Cerebellar cortex (tissue), 1 donor: ENCODE measurements at regions not wholly inside any gene's neighbourhood (a gene's known extent, or its start where the extent isn't known, plus 50 kb on each side); places are given as distances from the start of the nearest gene placed in this dataset.
"Not testable (repeated sequence)": the region's sequence is repeated elsewhere in the genome, so short reads cannot be mapped to it uniquely, and the experiment has no call there.

Experiments
- DNase-seq: peaks from one replicate; pipeline ENCODE4 v3.0.0-alpha.2; 2015; ENCODE audit warnings: low spot score

GRCh38 chr1:184888505-184888904 lies 85.8 kb downstream of the NIBAN1 start:
- no peak for DNase-seq

DNA sequence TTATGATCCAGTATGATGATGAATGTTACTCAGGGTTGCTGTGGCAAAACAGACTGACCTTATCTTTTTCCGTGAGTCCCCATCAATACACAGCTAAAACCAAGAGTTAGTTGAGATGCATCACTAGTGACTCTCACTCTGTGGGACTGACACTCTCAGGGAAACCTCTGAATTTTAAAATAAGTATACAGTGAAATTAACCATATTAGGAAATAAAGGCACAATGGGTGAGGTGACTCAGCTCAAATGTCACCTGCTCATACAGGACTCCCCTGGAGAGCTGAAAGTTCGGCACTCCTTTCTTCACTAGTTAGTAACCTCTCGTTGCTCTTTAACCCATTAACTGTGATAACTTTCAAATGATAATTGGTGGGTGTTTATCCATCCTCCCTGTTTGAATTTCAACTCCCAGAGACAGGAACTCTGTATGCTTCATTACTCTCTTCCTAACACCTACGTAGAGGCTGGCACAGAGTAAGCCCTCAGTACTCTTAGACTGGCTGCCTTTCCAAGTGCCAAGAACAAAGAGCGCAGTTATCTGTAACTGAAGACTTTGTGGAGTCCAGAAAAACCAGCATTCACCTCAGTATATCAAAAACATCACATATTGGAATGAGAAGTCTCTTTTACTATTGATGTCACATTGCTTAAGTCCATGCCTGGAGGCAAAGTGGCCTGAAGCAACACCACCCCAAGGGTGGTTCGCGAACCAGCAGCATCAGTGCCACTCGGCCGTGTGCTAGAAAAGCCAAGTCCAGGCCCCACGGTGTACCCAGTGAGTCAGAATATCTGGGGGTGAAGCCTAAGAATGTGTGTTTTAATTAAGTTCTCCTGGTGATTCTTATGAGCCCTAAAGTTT lies 91.1 kb downstream of the NIBAN1 start:
- DNase-seq = no peak

- no peak for DNase-seq
Measured at GRCh38 chr1:184881941-184882913, 92.1 kb downstream of the NIBAN1 start.

- no peak for DNase-seq
Measured at GRCh38 chr1:184879876-184880557, 94.3 kb downstream of the NIBAN1 start.

- DNase-seq = no peak
Measured at GRCh38 chr1:184878602-184879001, 95.7 kb downstream of the NIBAN1 start.

- no peak for DNase-seq
Measured at GRCh38 chr1:184878002-184878401, 96.3 kb downstream of the NIBAN1 start.

GRCh38 chr1:184876015-184876414 lies 98.3 kb downstream of the NIBAN1 start:
- not testable (repeated sequence) for DNase-seq

DNA sequence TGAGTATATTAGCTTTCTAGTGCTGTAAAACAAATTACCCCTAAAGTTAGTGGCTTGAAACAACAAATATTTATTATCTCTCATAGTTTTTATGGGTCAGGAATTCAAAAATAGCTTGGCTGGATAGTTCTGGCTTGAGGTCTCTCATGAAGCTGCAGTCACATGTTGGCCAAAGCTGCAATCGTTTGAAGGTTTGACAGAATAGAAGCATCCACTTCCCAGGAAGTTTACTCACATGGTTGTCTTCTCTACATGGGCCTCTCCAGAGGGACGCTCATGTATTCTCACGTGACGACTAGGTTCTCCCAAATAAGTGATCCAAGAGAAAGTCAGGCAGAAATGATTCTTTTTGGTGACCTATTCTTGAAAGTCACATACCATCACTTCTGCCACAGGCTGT lies 99.1 kb downstream of the NIBAN1 start:
- no peak for DNase-seq

DNA sequence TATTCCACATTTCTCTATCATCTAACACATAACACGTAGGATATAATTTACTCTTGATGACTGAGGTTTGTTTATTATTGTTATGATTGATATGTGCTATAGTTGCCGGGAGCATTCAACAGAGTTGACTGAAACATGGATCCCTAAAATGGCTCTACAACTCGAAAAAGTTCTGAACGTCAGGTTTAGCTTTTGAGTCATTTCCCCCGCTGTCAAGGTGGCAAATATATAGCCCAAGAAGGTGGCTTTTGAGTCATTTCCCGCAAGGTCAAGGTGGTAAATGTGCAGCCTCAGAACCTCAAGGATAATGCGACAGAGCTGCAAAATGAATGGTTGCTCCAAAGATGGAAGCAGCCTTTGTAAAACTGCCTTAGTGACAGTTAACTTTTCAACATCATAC lies 104.0 kb downstream of the NIBAN1 start:
- no peak for DNase-seq

GRCh38 chr1:184867866-184868689 lies 106.2 kb downstream of the NIBAN1 start:
- no peak for DNase-seq

DNA sequence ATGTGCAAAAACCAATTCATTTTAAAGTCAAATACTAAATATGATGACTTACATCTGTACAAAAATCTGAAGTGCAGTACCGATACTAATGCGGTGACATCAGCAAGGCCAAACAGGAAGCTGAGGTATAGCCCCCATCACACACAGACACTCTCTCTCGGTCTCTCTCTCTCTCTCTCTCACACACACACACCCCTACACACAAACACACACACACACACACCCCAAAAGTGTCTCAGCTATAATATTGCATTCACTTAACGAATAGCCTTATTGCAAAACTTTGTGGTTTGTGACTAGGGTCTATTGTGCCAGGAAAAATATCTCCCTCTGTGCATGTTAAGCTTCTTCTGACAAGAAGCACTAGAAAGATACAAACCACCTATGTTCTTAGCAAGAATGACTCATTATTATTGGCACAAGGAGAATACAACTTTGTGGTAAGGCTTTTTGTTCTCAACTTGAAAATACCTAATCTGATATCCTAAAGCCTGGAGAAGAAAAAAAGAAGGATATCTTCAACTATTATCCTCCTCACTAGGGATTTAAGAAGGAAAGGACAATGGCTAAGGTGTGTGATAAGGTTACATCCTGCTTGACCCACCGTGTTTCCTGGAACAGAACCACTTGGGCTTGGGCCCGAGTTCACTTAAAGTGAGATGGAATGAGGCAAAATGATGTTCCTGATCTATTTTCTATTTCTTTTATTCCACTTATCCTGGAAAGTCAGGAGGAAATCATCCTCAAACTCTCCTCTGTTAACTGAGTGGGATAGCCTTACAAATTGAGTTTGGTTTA lies 107.1 kb downstream of the NIBAN1 start:
- DNase-seq = no peak

DNA sequence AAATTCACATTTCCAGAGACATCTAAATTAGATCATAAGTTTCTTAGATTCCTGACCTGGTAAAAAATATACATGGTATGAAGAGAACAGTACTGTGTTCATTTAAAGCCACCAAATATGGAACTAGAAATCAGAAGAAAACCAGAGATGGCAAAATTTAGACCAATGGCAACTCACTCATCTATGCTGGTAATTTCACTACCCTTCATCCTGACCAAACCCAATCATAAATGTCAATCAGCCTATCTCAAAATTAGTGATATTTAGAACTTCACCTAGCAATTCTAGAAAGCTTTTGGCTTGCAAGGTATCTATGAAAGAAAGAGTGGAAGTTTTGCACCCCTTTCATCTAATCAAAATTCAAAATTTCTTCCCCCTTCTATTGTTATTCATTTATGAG lies 107.7 kb downstream of the NIBAN1 start:
- no peak for DNase-seq

GRCh38 chr1:184865831-184866230 lies 108.5 kb downstream of the NIBAN1 start:
- no peak for DNase-seq

DNA sequence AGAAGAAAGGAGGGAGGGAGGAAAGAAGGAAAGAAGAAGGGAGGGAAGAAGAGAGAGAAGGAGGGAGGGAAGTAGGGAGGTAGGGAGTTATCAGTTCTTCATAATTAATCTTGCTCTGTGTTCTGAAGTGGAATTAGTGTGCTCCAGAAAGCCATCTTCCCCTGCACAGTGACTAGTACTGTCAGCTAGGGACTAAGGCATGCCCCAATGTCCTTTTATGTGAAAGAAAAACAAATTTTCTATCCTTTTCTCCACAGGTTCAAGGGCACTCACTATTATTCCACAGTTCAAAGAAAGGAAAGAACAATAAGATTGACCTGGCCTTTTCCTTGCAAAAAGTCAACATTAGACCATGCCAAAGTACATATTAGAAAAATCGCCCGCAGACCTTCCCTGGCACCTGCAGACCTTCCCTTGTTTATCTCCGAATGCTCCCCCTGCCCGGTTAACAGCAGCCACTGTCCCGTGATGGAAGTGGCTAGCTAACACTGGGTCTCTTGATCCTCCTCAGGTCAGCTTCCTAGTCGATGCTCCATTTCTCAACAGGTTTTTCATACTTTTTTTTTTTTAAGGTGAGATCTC lies 107.2 kb upstream of the EDEM3 start:
- no peak for DNase-seq

DNA sequence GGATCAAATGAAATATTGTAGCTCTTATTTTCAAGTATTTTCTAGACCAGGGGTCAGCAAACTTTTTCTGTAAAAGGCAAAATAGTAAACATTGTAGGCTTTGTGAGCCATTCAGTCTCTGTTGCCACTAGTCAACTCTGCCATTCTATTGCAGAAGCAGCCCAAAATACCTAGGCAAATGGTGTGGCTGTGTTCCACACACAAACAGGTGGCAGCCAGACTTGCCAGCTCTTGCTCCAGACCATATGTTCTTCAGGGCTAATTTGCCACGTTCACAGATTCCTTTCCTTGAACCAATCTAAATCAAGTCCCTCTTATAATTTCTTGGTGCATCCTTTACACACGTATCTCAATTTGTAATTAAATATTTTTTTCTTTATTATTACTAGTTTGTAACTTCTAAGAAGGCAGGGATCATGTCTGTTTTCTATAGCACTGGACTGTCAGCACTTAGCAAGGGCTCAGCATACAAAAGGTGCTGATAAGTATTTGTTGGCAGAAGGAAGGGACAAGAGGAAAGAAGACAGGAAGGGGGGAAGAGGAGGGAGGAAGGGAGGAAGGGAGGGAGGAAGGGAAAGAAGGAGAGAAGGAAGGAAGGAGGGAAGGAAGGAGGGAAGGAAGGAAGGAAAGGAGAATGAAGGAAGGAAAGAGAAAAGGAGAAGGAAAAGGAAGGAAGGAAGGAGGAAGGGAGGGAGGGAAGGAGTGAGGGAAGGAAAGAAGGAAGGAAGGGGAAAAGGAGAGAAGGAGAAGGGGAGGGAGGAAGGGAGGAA lies 106.5 kb upstream of the EDEM3 start:
- peak; percentile 96 for DNase-seq

GRCh38 chr1:184860535-184860934 lies 105.9 kb upstream of the EDEM3 start:
- DNase-seq = no peak

DNA sequence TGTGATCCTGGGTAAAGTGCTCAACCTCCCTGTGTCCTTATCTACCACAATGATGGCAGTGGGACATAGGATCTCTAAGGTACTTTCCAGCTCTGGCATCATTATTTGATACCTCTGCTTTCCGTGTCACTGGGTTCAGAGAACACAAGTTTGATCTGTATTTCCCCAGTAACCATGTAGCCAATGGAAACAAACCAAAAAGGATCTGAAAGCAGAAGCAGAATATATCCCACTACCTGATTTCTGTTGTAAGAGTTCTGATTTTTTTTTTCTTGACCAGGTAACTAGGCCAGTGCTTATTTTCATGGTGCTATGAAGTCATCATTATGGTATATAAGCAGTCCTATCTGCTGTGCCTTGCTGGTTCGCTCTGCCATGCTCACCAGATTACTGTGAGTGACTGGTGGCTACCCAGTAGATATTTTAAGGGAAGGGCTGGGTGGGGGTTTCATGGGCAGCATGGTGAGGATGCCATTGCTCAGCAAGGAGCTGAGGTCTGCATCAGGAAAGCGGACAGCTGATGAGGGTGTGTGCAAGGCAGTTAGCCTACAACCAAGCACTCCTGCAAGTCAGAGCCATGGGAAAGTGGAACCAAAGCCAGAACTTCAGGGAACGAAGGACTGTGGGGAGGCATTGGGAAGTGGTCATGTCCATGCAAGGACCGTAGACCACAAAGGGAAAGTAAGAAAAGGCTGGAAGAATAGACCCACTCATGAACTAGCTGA lies 104.9 kb upstream of the EDEM3 start:
- no peak for DNase-seq

DNA sequence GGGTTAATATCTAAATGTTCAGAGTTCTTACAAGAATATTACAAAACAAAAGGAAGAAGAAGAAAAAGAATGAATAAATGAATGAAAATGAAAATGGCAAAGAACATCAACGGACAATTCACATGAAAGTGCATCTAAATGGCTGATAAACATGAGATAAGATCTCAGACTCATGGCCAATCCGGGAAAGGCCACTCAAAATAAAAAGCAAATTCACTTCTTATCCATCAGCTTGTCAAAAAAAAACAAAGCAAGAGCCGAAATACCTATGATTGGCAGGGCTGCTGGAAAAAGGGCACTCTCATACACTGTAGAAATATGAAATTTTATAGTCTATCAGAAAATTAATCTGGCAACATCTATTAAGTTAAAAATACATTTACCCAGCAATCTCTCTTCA lies 103.6 kb upstream of the EDEM3 start:
- no peak for DNase-seq
